Nephron progenitor cell (in vitro differentiated cells): ENCODE measurements at regions not wholly inside any gene's neighbourhood (a gene's known extent, or its start where the extent isn't known, plus 50 kb on each side); places are given as distances from the start of the nearest gene placed in this dataset.
A peak's percentile ranks its signal among the peaks of the same experiment; 100 is the strongest.

Experiments
- DNase-seq: peaks from one replicate; pipeline ENCODE4 v3.0.0; 2021
- H3K27ac Mint-ChIP-seq: 2 replicates; pipeline ENCODE4 v1.8.0; 2021; ENCODE audit warnings: mild to moderate bottlenecking, moderate library complexity, mixed read lengths
- H3K27me3 Mint-ChIP-seq: 2 replicates; pipeline ENCODE4 v1.8.0; 2021; ENCODE audit warnings: mild to moderate bottlenecking, low read depth, mixed read lengths; ENCODE audit not compliant: poor library complexity
- H3K36me3 Mint-ChIP-seq: 2 replicates; pipeline ENCODE4 v1.8.0; 2021; ENCODE audit warnings: low read depth, mixed read lengths
- H3K4me1 Mint-ChIP-seq: 2 replicates; pipeline ENCODE4 v1.8.0; 2021; ENCODE audit warnings: mixed read lengths
- H3K4me3 Mint-ChIP-seq: 2 replicates; pipeline ENCODE4 v1.8.0; 2021; ENCODE audit warnings: mild to moderate bottlenecking, moderate library complexity, mixed read lengths
- H3K9me3 Mint-ChIP-seq: 2 replicates; pipeline ENCODE4 v1.8.0; 2021; ENCODE audit warnings: mild to moderate bottlenecking, moderate library complexity, mixed read lengths
- CTCF ChIP-seq: fragments of 200-600 bp; sonication (generic); IDR thresholded peaks from 2 replicates; pipeline ENCODE4 v1.5.0; 2021; ENCODE audit warnings: antibody characterized with exemption

- H3K36me3 Mint-ChIP-seq = no peaks in the 10 kb centered on the region
Observed at GRCh38 chr10:44032216-44032615, 352.7 kb downstream of the CXCL12 start.

DNA sequence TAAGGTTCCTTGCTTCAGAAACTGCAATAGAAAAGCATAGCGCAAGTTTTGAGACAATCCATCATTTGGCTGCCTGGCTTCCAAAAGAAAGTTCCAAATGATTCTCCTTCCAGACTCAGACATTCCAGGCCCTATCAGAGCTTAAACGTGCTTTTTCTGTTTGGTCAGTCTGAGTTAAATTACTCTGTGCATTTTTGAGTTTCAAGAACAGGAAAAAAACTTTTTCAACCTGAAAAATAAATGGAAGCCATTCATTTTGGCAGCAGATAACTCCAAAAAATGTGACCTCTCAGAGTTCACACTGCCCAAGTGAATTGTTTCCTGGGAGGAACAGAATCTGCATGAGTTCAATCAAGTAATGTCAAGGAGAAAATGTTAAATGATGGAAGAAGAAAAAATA lies 354.2 kb downstream of the CXCL12 start:
- no peaks in the 10 kb centered on the region for H3K9me3 Mint-ChIP-seq
- no peaks in the 10 kb centered on the region for H3K27me3 Mint-ChIP-seq
- no peak for TF ChIP-seq CTCF
- no peaks in the 10 kb centered on the region for H3K36me3 Mint-ChIP-seq
- peaks cover 41% of the 10 kb centered on the region for H3K4me1 Mint-ChIP-seq
- H3K27ac Mint-ChIP-seq = no peak overlapping the region
- DNase-seq = no peak
- no peak overlapping the region for H3K4me3 Mint-ChIP-seq

More at GRCh38 chr10:44032216-44032615, 352.7 kb downstream of the CXCL12 start:
- DNase-seq = no peak
- Mint-ChIP-seq H3K4me1 (peaks cover 31% of the 10 kb centered on the region), H3K4me3 (no peak overlapping the region), H3K27me3 (peaks cover 3% of the 10 kb centered on the region), H3K9me3 (no peaks in the 10 kb centered on the region), H3K27ac (no peak overlapping the region)
- TF ChIP-seq CTCF = no peak

DNA sequence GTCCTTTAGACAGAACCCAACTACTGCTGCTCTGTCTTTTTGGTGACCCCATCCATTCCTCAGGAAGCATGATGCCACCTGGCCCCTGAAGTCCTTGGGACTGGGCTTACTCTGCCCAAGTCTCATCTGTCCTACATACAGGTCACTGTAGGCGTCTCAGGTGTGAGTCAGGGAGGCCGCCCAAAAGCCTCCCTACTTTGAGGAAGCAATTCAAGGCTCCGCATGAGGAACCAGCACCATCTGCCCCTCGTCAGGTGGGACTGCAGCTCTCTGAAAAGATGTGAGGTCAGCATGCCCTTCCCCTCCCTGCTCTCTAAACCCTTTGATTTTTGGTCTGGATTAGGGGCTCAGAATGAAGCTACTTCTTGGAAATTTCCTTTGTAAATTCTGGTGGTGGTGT lies 354.8 kb downstream of the CXCL12 start:
- Mint-ChIP-seq H3K27me3 (no peaks in the 10 kb centered on the region), H3K9me3 (no peaks in the 10 kb centered on the region), H3K4me1 (peaks cover 47% of the 10 kb centered on the region), H3K4me3 (no peak overlapping the region), H3K36me3 (no peaks in the 10 kb centered on the region), H3K27ac (no peak overlapping the region)
- TF ChIP-seq CTCF = peak; percentile 22
- no peak for DNase-seq

GRCh38 chr10:44028384-44029137 lies 356.3 kb downstream of the CXCL12 start:
- peaks cover 49% of the 10 kb centered on the region for H3K4me1 Mint-ChIP-seq
- peaks cover 5% of the 10 kb centered on the region for H3K9me3 Mint-ChIP-seq
- peaks cover 1% of the 10 kb centered on the region for H3K27me3 Mint-ChIP-seq
- no peaks in the 10 kb centered on the region for H3K36me3 Mint-ChIP-seq
- H3K27ac Mint-ChIP-seq = peak overlapping the region; percentile 1
- DNase-seq = no peak
- TF ChIP-seq CTCF = no peak
- no peak overlapping the region for H3K4me3 Mint-ChIP-seq

GRCh38 chr10:44024356-44025116 lies 360.4 kb downstream of the CXCL12 start:
- Mint-ChIP-seq H3K9me3 (peaks cover 12% of the 10 kb centered on the region), H3K4me3 (no peak overlapping the region), H3K36me3 (no peaks in the 10 kb centered on the region), H3K27me3 (peaks cover 8% of the 10 kb centered on the region), H3K4me1 (peaks cover 34% of the 10 kb centered on the region), H3K27ac (no peak overlapping the region)
- DNase-seq = no peak
- no peak for TF ChIP-seq CTCF
